HG02870 (cell line): ENCODE measurements at regions not wholly inside any gene's neighbourhood (a gene's known extent, or its start where the extent isn't known, plus 50 kb on each side); places are given as distances from the start of the nearest gene placed in this dataset.
"Not testable (repeated sequence)": the region's sequence is repeated elsewhere in the genome, so short reads cannot be mapped to it uniquely, and the experiment has no call there.

Source experiments
- ATAC-seq: cut with Tn5 transposase; IDR thresholded peaks from one replicate; pipeline ENCODE4 v1.9.1; 2021; ENCODE audit warnings: mild to moderate bottlenecking, moderate library complexity; ENCODE audit not compliant: unreplicated experiment

- not testable (repeated sequence) for ATAC-seq
Observed at GRCh38 chr4:68720723-68721122, 50.3 kb upstream of the UGT2B15 start.

- ATAC-seq = no peak
Observed at GRCh38 chr4:68724426-68724825, 54.0 kb upstream of the UGT2B15 start.

- ATAC-seq = no peak
Observed at GRCh38 chr4:68724922-68725321, 54.5 kb upstream of the UGT2B15 start.

- peak; percentile 61 for ATAC-seq
Observed at GRCh38 chr4:68732653-68733466, 62.4 kb upstream of the UGT2B15 start.

- ATAC-seq = no peak
Observed at GRCh38 chr4:68734095-68734494, 63.6 kb upstream of the UGT2B15 start.

GRCh38 chr4:68735106-68735505 lies 64.7 kb upstream of the UGT2B15 start:
- ATAC-seq = no peak

GRCh38 chr4:68736813-68737212 lies 66.4 kb upstream of the UGT2B15 start:
- ATAC-seq = no peak

- no peak for ATAC-seq
Observed at GRCh38 chr4:68738036-68738435, 67.6 kb upstream of the UGT2B15 start.

GRCh38 chr4:68744368-68744767 lies 71.4 kb upstream of the UGT2B10 start:
- no peak for ATAC-seq

- no peak for ATAC-seq
Observed at GRCh38 chr4:68748181-68748991, 67.4 kb upstream of the UGT2B10 start.

GRCh38 chr4:68750555-68750954 lies 65.2 kb upstream of the UGT2B10 start:
- ATAC-seq = no peak

GRCh38 chr4:68751138-68751537 lies 64.7 kb upstream of the UGT2B10 start:
- no peak for ATAC-seq

- ATAC-seq = no peak
Observed at GRCh38 chr4:68765876-68766275, 49.9 kb upstream of the UGT2B10 start.
